ENCODE measurements at regions not wholly inside any gene's neighbourhood (a gene's known extent, or its start where the extent isn't known, plus 50 kb on each side); places are given as distances from the start of the nearest gene placed in this dataset.

DNA sequence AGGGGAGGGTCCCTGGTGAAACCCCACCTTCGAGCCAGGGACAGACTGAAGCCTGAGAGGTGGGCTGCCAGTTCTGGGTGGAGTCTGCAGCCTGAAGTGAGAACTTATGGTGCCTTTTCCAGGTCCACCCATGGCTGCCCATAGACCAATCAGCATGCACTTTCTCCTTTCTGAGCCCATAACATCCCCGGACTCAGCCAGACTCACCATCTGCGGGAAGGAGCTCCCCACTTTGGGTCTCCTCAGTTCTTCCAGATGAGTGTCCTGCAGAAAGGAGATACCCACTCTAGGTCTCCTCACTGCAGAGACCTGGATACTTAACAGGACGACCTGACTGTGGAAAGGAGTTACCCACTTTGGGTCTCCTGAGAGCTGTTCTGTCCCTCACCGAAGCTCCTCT is 1673.4 kb upstream of the TMEFF2 start (continued):
- TF ChIP-seq, protein P1, sequence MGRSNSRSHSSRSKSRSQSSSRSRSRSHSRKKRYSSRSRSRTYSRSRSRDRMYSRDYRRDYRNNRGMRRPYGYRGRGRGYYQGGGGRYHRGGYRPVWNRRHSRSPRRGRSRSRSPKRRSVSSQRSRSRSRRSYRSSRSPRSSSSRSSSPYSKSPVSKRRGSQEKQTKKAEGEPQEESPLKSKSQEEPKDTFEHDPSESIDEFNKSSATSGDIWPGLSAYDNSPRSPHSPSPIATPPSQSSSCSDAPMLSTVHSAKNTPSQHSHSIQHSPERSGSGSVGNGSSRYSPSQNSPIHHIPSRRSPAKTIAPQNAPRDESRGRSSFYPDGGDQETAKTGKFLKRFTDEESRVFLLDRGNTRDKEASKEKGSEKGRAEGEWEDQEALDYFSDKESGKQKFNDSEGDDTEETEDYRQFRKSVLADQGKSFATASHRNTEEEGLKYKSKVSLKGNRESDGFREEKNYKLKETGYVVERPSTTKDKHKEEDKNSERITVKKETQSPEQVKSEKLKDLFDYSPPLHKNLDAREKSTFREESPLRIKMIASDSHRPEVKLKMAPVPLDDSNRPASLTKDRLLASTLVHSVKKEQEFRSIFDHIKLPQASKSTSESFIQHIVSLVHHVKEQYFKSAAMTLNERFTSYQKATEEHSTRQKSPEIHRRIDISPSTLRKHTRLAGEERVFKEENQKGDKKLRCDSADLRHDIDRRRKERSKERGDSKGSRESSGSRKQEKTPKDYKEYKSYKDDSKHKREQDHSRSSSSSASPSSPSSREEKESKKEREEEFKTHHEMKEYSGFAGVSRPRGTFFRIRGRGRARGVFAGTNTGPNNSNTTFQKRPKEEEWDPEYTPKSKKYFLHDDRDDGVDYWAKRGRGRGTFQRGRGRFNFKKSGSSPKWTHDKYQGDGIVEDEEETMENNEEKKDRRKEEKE (IDR thresholded peaks at IDR 0.05): no peak
- TF ChIP-seq RAD51 (IDR thresholded peaks at IDR 0.05): no peak
- no peak for TF ChIP-seq RUNX3 (IDR thresholded peaks at IDR 0.05; ENCODE audit: low read length)
- TF ChIP-seq, protein P2, sequence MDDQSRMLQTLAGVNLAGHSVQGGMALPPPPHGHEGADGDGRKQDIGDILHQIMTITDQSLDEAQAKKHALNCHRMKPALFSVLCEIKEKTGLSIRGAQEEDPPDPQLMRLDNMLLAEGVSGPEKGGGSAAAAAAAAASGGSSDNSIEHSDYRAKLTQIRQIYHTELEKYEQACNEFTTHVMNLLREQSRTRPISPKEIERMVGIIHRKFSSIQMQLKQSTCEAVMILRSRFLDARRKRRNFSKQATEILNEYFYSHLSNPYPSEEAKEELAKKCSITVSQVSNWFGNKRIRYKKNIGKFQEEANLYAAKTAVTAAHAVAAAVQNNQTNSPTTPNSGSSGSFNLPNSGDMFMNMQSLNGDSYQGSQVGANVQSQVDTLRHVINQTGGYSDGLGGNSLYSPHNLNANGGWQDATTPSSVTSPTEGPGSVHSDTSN (IDR thresholded peaks at IDR 0.05; ENCODE audit: insufficient replicate concordance, low read depth, low read length): no peak
- TF ChIP-seq EP300 (IDR thresholded peaks at IDR 0.05; ENCODE audit: borderline replicate concordance in 1 of 2, control insufficient read depth in 1 of 2, low read depth in 2 of 2, low read length in 2 of 2): no peak
- TF ChIP-seq BHLHE40 (IDR thresholded peaks at IDR 0.05; ENCODE audit: borderline replicate concordance in 1 of 2, low read depth in 2 of 2, low read length in 1 of 2): no peak
- TF ChIP-seq, protein P3, sequence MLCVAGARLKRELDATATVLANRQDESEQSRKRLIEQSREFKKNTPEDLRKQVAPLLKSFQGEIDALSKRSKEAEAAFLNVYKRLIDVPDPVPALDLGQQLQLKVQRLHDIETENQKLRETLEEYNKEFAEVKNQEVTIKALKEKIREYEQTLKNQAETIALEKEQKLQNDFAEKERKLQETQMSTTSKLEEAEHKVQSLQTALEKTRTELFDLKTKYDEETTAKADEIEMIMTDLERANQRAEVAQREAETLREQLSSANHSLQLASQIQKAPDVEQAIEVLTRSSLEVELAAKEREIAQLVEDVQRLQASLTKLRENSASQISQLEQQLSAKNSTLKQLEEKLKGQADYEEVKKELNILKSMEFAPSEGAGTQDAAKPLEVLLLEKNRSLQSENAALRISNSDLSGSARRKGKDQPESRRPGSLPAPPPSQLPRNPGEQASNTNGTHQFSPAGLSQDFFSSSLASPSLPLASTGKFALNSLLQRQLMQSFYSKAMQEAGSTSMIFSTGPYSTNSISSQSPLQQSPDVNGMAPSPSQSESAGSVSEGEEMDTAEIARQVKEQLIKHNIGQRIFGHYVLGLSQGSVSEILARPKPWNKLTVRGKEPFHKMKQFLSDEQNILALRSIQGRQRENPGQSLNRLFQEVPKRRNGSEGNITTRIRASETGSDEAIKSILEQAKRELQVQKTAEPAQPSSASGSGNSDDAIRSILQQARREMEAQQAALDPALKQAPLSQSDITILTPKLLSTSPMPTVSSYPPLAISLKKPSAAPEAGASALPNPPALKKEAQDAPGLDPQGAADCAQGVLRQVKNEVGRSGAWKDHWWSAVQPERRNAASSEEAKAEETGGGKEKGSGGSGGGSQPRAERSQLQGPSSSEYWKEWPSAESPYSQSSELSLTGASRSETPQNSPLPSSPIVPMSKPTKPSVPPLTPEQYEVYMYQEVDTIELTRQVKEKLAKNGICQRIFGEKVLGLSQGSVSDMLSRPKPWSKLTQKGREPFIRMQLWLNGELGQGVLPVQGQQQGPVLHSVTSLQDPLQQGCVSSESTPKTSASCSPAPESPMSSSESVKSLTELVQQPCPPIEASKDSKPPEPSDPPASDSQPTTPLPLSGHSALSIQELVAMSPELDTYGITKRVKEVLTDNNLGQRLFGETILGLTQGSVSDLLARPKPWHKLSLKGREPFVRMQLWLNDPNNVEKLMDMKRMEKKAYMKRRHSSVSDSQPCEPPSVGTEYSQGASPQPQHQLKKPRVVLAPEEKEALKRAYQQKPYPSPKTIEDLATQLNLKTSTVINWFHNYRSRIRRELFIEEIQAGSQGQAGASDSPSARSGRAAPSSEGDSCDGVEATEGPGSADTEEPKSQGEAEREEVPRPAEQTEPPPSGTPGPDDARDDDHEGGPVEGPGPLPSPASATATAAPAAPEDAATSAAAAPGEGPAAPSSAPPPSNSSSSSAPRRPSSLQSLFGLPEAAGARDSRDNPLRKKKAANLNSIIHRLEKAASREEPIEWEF (IDR thresholded peaks at IDR 0.05; ENCODE audit: insufficient replicate concordance, low read depth, low read length): no peak
- TF ChIP-seq IKZF2 (IDR thresholded peaks at IDR 0.05): no peak
- TF ChIP-seq SREBF1 (IDR thresholded peaks at IDR 0.05; ENCODE audit: low read length): no peak
- TF ChIP-seq, protein P4, sequence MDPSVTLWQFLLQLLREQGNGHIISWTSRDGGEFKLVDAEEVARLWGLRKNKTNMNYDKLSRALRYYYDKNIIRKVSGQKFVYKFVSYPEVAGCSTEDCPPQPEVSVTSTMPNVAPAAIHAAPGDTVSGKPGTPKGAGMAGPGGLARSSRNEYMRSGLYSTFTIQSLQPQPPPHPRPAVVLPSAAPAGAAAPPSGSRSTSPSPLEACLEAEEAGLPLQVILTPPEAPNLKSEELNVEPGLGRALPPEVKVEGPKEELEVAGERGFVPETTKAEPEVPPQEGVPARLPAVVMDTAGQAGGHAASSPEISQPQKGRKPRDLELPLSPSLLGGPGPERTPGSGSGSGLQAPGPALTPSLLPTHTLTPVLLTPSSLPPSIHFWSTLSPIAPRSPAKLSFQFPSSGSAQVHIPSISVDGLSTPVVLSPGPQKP (IDR thresholded peaks at IDR 0.05; ENCODE audit: low read depth, low read length): no peak

Measured in GM12878 (cell line).